ENCODE measurements at regions not wholly inside any gene's neighbourhood (a gene's known extent, or its start where the extent isn't known, plus 50 kb on each side); places are given as distances from the start of the nearest gene placed in this dataset.

DNA sequence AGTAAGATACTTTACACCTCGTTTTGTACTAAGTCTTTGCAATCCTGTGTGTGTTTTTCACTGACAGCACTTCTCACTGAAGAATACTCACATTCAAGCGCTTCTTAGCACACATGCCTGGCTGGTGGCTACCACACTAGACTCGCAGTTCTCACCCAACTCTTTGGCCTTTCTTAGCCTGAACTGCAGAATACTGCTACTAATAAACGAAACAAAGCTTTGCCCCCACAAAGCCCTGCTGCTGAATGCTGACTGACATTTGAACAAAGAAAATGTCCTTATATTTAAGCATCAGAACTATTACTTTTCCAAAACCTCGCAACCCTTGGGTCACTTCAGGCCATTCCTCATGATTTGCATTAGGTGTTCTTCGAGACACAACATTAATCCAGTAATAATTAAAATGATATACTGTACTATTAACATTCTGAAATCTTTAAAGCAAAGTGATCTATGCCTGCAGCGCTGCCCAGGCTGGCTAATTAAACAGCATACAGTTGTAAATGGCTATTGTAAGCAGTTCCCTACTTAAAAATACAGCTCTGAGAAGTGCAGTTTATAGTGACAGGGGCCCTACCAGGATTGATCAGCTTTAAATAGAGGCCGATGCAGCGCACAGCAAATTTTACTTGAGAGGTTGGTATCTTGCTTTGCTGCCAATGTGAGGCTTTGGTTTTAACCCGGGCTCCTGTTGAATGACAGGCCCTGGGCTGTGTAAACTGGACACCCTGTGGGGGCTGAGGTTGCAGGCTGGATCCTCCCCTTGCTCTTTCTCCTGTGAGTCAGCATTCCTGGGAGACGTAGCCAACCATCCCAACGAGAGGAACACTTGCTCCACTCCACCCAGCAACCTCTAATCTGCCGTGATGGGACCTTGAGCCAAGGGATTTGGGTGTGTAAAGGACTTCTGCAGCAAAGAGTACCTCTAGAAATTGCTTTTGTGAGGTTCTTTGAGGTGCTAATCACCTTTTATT lies 899.0 kb downstream of the TFAP2A start:
- no peak for DNase-seq
- intact Hi-C loops (cut with DNase I; ENCODE audit: low total_unique reads) (no loop called here), in situ Hi-C loops (cut with MboI; ENCODE audit: low sequenced_read_pairs in 4 of 4) (no loop called here)
- no peaks in the 10 kb centered on the region for H3K36me3 ChIP-seq
- H3K4me1 ChIP-seq = no peaks in the 10 kb centered on the region
- no peak for ATAC-seq
- H3K27me3 ChIP-seq = no peaks in the 10 kb centered on the region
- H3K4me3 ChIP-seq = no peak overlapping the region
- no peak overlapping the region for H3K27ac ChIP-seq
- TF ChIP-seq, protein P1, sequence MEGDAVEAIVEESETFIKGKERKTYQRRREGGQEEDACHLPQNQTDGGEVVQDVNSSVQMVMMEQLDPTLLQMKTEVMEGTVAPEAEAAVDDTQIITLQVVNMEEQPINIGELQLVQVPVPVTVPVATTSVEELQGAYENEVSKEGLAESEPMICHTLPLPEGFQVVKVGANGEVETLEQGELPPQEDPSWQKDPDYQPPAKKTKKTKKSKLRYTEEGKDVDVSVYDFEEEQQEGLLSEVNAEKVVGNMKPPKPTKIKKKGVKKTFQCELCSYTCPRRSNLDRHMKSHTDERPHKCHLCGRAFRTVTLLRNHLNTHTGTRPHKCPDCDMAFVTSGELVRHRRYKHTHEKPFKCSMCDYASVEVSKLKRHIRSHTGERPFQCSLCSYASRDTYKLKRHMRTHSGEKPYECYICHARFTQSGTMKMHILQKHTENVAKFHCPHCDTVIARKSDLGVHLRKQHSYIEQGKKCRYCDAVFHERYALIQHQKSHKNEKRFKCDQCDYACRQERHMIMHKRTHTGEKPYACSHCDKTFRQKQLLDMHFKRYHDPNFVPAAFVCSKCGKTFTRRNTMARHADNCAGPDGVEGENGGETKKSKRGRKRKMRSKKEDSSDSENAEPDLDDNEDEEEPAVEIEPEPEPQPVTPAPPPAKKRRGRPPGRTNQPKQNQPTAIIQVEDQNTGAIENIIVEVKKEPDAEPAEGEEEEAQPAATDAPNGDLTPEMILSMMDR (IDR thresholded peaks at IDR 0.05 in 4 of 5, conservative IDR thresholded peaks at IDR 0.05 in 1 of 5) = no peak
- TF ChIP-seq POLR2A (IDR thresholded peaks at IDR 0.05) = no peak
- H3K9me3 ChIP-seq = no peaks in the 10 kb centered on the region

DNA sequence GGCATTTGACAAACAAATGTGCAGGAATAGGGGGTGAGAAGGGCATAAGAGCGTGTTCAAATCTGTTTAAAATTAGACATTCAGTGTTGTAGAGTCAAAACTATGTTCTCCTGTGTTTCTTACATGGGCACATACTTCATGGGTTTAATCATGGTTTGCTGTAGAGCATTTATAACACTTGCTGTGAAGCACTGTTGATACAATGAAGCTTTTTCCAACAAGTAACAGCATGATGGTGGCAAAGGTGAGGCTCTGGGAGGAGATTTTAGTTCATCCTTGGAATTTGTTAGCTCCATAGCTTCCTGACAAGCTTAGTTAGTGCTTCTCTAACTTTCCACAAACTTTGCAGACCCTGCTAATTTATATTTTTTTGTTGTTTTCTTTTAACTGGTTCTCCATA lies 900.7 kb downstream of the TFAP2A start:
- no peak for TF ChIP-seq POLR2A (IDR thresholded peaks at IDR 0.05)
- TF ChIP-seq, protein P1 (IDR thresholded peaks at IDR 0.05 in 4 of 5, conservative IDR thresholded peaks at IDR 0.05 in 1 of 5) = no peak
- Histone ChIP-seq H3K27ac (no peak overlapping the region), H3K4me3 (no peak overlapping the region), H3K9me3 (no peaks in the 10 kb centered on the region), H3K36me3 (no peaks in the 10 kb centered on the region), H3K4me1 (no peaks in the 10 kb centered on the region), H3K27me3 (no peaks in the 10 kb centered on the region)
- intact Hi-C loops (cut with DNase I; ENCODE audit: low total_unique reads) = no loop called here
- in situ Hi-C loops (cut with MboI; ENCODE audit: low sequenced_read_pairs in 4 of 4) = no loop called here
- DNase-seq = no peak
- ATAC-seq = no peak

DNA sequence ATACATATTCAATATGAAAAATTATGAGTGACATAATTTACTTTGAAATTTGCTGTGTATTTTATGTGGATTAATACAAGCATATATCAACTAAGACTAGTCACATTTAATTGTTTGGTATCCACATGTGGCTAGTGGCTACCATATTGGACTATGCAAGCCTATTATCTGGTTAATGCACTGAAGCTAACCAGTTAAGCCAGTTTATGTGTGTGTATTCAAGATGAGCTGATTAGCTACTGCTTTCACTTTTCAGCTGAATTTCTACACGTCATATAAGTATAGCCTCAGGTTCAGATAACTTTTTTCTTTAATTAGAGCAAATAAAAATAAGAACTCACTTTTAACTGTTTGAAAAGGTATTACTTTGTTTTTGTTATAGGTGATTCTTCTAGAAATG lies 903.7 kb downstream of the TFAP2A start:
- Histone ChIP-seq H3K36me3 (no peaks in the 10 kb centered on the region), H3K4me3 (no peak overlapping the region), H3K9me3 (no peaks in the 10 kb centered on the region), H3K27me3 (no peaks in the 10 kb centered on the region), H3K4me1 (no peaks in the 10 kb centered on the region), H3K27ac (no peak overlapping the region)
- TF ChIP-seq, protein P1 (IDR thresholded peaks at IDR 0.05 in 4 of 5, conservative IDR thresholded peaks at IDR 0.05 in 1 of 5) = no peak
- no peak for TF ChIP-seq POLR2A (IDR thresholded peaks at IDR 0.05)
- no peak for DNase-seq
- in situ Hi-C loops (cut with MboI; ENCODE audit: low sequenced_read_pairs in 4 of 4) (no loop called here), intact Hi-C loops (cut with DNase I; ENCODE audit: low total_unique reads) (no loop called here)
- no peak for ATAC-seq

DNA sequence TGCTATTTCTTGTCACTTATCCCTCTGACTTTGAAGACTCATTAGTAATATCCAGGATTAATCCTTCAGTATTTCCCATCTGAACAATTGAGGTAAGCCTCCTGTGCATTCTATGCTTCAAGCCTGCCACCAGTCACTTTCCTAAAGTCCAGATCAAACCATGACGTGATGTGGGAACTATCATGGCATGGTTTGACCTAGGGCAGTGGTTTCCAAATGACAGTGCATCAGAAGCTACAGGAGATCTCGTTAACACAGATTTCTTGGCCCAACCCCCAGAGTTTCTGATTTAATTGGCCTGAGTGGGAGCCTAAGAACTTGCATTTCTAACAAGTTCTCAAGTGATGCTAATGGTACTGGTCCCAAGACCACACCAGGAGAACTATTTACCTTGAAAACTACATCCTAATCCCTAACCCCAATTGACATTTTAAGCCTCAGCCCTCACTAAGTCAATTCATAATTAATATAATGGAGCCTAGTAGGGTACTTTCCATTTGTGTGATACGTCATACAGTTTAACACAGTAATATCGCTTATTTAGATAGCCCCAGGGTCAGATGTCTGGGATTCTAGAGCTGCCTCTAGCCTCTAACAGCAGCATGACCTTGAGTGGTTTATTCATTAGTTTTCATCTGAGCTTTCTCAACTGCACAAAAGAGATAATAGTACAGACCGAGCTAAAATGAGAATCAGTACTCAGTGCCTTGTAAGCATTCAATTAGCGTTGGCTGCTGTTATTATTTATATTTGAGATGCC lies 907.6 kb downstream of the TFAP2A start:
- ATAC-seq (no peak), DNase-seq (no peak)
- H3K9me3 ChIP-seq = no peaks in the 10 kb centered on the region
- H3K27me3 ChIP-seq = no peaks in the 10 kb centered on the region
- no peaks in the 10 kb centered on the region for H3K36me3 ChIP-seq
- no peak overlapping the region for H3K27ac ChIP-seq
- no peaks in the 10 kb centered on the region for H3K4me1 ChIP-seq
- TF ChIP-seq POLR2A (IDR thresholded peaks at IDR 0.05) = no peak
- TF ChIP-seq, protein P1 (IDR thresholded peaks at IDR 0.05 in 4 of 5, conservative IDR thresholded peaks at IDR 0.05 in 1 of 5) = no peak
- no peak overlapping the region for H3K4me3 ChIP-seq
- intact Hi-C loops (cut with DNase I; ENCODE audit: low total_unique reads) = no loop called here
- in situ Hi-C loops (cut with MboI; ENCODE audit: low sequenced_read_pairs in 4 of 4) = no loop called here

All from gastrocnemius medialis (tissue), 4 donors.